GM18907 (cell line): ENCODE measurements at regions not wholly inside any gene's neighbourhood (a gene's known extent, or its start where the extent isn't known, plus 50 kb on each side); places are given as distances from the start of the nearest gene placed in this dataset.

Source experiments
- ATAC-seq: cut with Tn5 transposase; IDR thresholded peaks from one replicate; pipeline ENCODE4 v1.9.1; 2021; ENCODE audit warnings: mild to moderate bottlenecking, moderate library complexity; ENCODE audit not compliant: unreplicated experiment

- no peak for ATAC-seq
These were observed 52.0 kb upstream of the CELF4 start for GRCh38 chr18:37617623-37618022.
